PC-3 (cell line): ENCODE measurements at regions not wholly inside any gene's neighbourhood (a gene's known extent, or its start where the extent isn't known, plus 50 kb on each side); places are given as distances from the start of the nearest gene placed in this dataset.
"Not testable (repeated sequence)": the region's sequence is repeated elsewhere in the genome, so short reads cannot be mapped to it uniquely, and the experiment has no call there.

Experiments
- EZH2 ChIP-seq: fragments of 300-600 bp; sonication (generic); IDR thresholded peaks from one replicate; pipeline ENCODE4 v1.6.1; 2017; ENCODE audit warnings: antibody characterized with exemption, mild to moderate bottlenecking, low read length; ENCODE audit not compliant: unreplicated experiment
- EZH2phosphoT487 ChIP-seq: fragments of 300-600 bp; sonication (generic); IDR thresholded peaks from 2 replicates; pipeline ENCODE4 v1.6.1; 2018; ENCODE audit warnings: mild to moderate bottlenecking, antibody characterized with exemption, low read length, borderline replicate concordance
- TF ChIP-seq, protein P1 (sequence below): fragments of 300-600 bp; sonication (generic); conservative IDR thresholded peaks from 2 replicates; pipeline ENCODE4 v1.5.1; 2017; ENCODE audit warnings: antibody characterized with exemption, low read depth, mild to moderate bottlenecking, low read length

DNA sequence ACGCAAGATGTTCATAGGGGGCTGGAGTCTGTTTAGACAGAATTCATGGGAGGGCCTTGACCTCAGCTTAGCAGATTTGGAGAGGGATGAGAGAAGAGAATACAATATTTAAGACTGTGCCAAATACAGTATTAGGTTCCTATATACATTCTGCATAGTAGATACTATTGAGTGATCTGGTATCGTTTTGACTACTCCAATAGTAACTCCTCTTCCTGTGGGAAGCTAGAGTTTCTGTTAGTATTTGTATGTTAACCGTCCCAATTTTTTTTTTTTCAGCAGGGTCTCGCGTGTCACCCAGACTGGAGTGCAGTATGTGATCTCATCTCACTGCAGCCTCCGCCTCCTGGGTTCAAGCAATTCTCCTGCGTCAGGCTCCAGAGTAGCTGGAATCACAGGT, 65.2 kb upstream of the FAM153A start:
- TF ChIP-seq EZH2phosphoT487, EZH2: not testable (repeated sequence)
- TF ChIP-seq, protein P1, sequence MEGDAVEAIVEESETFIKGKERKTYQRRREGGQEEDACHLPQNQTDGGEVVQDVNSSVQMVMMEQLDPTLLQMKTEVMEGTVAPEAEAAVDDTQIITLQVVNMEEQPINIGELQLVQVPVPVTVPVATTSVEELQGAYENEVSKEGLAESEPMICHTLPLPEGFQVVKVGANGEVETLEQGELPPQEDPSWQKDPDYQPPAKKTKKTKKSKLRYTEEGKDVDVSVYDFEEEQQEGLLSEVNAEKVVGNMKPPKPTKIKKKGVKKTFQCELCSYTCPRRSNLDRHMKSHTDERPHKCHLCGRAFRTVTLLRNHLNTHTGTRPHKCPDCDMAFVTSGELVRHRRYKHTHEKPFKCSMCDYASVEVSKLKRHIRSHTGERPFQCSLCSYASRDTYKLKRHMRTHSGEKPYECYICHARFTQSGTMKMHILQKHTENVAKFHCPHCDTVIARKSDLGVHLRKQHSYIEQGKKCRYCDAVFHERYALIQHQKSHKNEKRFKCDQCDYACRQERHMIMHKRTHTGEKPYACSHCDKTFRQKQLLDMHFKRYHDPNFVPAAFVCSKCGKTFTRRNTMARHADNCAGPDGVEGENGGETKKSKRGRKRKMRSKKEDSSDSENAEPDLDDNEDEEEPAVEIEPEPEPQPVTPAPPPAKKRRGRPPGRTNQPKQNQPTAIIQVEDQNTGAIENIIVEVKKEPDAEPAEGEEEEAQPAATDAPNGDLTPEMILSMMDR, result not testable (repeated sequence)
